Heart left ventricle (tissue), 13 donors: ENCODE measurements at regions not wholly inside any gene's neighbourhood (a gene's known extent, or its start where the extent isn't known, plus 50 kb on each side); places are given as distances from the start of the nearest gene placed in this dataset.

ENCODE experiments used
- POLR2A ChIP-seq, 2 donors: fragments of 450-650 bp; IDR thresholded peaks; one replicate each; pipeline ENCODE4 v1.6.1; 2017; ENCODE audit warnings: antibody characterized with exemption in 2 of 2, mild to moderate bottlenecking in 2 of 2, moderate library complexity in 2 of 2
- TF ChIP-seq, protein P1 (sequence below), 12 donors: fragments of 200-600 bp; sonication (generic) in 4 of 12; IDR thresholded peaks; one replicate each; pipeline versions ENCODE4 v1.5.0 to v1.8.0; 2018 to 2022; ENCODE audit warnings: antibody characterized with exemption in 12 of 12, mild to moderate bottlenecking in 5 of 12
- donor health status: ischemic (EF 13 %, LVEDD 7.1; RV severe dilation, severe dysfunction).
- donor health status: DM: no; HTN: yes; CAD: no.
- donor health status: DM: no; HTN: no; CAD: no.
- donor health status: ischemic (EF 25% LVEDD 6.9; RV normal size, moderate dysfunction).
- donor health status: ischemic (EF 25% LVEDD 5.7; RV mildly dilated, moderate dysfunction).
- donor health status: ischemic (EF 35%, LVEDD 5.7; RV mildly dilated, moderate dysfunction).
- donor health status: nonischemic (EF 11% LVEDD 7.7; RV severe dilation, severe dysfunction).
- donor health status: DM: yes; HTN: yes; CAD: no.
- donor health status: PGD.
- donor health status: ischemic (EF 29% LVEDD 5.4; RV normal size, mild dysfunction).
- donor health status: nonischemic (EF 23%, LVEDD 6.1; RV moderate dilation, normal function).

DNA sequence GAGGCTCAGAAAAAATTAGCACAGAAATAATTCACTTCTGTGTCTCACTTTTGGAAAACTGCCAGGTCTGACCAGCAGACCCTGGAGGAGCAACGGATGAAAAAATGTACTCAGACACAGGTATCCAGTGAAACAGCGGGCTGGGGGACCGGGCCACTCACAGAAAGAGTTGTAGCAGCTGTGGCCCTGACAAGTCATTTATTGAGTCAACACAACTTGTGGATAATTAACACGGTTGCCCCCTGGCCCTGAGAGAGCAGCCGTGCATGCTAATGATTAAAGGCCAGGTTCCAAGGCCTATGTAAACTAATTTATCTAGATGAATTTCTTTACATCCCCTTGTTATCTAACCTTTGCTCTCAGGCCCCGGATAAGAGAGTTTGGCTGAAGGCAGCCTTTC is 131.3 kb downstream of the AASDHPPT start:
- TF ChIP-seq, protein P1, sequence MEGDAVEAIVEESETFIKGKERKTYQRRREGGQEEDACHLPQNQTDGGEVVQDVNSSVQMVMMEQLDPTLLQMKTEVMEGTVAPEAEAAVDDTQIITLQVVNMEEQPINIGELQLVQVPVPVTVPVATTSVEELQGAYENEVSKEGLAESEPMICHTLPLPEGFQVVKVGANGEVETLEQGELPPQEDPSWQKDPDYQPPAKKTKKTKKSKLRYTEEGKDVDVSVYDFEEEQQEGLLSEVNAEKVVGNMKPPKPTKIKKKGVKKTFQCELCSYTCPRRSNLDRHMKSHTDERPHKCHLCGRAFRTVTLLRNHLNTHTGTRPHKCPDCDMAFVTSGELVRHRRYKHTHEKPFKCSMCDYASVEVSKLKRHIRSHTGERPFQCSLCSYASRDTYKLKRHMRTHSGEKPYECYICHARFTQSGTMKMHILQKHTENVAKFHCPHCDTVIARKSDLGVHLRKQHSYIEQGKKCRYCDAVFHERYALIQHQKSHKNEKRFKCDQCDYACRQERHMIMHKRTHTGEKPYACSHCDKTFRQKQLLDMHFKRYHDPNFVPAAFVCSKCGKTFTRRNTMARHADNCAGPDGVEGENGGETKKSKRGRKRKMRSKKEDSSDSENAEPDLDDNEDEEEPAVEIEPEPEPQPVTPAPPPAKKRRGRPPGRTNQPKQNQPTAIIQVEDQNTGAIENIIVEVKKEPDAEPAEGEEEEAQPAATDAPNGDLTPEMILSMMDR (IDR thresholded peaks at IDR 0.05): no peak
- TF ChIP-seq POLR2A (IDR thresholded peaks at IDR 0.05): no peak
